ENCODE measurements at regions not wholly inside any gene's neighbourhood (a gene's known extent, or its start where the extent isn't known, plus 50 kb on each side); places are given as distances from the start of the nearest gene placed in this dataset.

DNA sequence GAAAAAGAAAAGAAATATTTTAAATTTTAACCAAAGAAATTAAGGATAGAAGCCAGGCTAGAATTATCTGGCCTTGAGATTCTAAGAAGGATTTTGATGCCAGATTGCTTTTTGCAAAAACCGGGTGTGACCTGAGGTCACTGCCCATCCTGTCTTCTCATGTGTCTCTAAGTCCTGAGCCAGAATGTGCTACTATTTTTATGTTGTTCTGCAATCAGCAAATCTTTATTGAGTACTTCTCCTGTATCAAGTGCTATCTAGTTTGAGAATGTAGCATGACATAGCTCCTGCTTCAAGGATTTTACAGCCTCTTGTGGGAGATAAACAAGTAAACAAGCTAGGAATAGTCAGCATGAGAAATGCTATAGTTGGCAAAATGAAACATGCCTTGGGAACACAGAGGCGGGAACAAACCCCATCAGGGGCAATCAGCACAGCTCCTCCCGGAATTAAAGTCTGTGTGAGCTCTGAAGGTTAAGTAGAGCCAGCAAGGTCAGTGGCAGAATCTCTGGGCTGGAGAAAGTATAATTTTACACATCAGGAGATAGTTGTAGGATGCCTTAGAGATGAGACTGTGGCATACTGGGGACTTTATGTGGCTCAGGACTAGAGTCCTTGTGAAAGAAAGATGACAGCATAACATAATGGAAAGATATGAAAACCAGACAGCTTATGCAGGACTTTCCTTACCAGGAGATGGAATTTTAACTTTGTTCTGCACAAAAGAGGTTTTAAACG, 899.5 kb upstream of the SLC10A2 start:
- TF ChIP-seq, protein P1, sequence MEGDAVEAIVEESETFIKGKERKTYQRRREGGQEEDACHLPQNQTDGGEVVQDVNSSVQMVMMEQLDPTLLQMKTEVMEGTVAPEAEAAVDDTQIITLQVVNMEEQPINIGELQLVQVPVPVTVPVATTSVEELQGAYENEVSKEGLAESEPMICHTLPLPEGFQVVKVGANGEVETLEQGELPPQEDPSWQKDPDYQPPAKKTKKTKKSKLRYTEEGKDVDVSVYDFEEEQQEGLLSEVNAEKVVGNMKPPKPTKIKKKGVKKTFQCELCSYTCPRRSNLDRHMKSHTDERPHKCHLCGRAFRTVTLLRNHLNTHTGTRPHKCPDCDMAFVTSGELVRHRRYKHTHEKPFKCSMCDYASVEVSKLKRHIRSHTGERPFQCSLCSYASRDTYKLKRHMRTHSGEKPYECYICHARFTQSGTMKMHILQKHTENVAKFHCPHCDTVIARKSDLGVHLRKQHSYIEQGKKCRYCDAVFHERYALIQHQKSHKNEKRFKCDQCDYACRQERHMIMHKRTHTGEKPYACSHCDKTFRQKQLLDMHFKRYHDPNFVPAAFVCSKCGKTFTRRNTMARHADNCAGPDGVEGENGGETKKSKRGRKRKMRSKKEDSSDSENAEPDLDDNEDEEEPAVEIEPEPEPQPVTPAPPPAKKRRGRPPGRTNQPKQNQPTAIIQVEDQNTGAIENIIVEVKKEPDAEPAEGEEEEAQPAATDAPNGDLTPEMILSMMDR (IDR thresholded peaks at IDR 0.05; ENCODE audit: low read depth, low read length) = no peak
- TF ChIP-seq EZH2phosphoT487 (IDR thresholded peaks at IDR 0.05; ENCODE audit: low read depth) = no peak

Data from OCI-LY3 (cell line).